ENCODE measurements at regions not wholly inside any gene's neighbourhood (a gene's known extent, or its start where the extent isn't known, plus 50 kb on each side); places are given as distances from the start of the nearest gene placed in this dataset.

GRCh38 chr2:147468349-147468748 is 376.5 kb upstream of the ACVR2A start:
- DNase-seq (ENCODE audit: low read depth) = no peak

DNA sequence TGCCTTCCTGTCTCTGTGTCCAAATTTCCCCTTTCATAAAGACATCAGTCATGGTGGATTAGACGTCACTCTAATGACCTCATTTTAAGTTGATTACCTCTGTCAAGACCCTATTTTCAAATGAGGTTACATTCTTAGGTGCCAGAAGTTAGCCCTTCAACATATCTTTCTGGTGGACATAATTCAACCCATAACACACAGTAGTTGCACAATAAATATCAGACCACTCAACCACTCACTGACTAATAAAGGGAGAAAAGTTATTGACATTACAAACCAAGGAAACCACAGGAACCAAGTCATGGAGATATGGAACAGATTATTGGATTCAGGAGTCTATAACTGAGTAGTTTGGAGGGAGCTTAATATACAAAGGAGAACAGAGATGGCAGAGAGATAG is 377.4 kb upstream of the ACVR2A start:
- no peak for DNase-seq (ENCODE audit: low read depth)

- DNase-seq (ENCODE audit: low read depth) = no peak
These were observed 380.0 kb upstream of the ACVR2A start for GRCh38 chr2:147464737-147465357.

DNA sequence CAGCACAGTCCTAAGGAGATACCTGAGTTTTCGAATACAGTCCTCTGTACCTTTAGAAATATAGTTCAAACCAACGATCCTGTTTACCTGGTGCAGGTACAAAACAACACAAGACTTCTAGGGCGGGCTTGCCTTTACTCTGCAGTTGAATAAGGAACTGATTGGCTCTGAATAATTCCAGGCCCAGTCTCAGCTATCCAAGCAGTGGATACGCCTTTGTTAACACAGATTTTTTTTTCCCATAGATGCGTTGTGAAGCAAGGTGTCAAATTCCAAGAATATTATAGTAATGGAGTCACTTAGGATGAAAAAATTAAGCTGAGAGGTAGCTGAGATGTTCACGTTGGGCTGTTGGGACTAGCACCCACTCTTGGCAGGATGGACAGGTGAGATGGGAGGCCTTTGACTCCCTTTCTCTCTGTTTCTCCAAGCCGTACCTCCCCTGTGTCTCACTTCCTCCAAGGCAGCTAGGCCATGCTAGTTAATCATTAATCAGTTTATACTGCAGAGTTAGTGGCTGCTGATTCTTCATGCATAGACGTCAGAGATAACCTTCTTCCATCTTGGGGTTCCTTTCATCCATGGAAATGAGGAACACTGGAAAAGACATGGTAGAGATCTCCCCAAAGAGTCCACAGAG is 380.8 kb upstream of the ACVR2A start:
- DNase-seq (ENCODE audit: low read depth) = no peak

DNA sequence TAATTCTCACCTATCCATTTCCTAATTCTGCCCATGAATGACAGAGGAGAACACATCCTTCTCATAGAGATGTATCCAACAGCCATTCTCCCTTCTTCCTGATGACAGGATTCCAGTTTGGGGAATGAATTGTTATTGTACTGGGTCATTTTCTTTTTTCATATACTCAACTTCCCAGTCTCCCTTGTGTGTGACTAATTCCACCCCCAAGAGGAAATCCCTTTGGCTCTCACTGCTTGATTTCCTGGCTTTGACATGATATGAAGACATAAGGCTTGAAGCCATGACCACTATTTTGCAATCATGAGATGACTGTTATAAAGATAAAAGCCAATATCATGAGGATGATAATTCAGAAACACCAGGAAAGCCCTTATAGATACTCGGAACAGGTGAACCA is 384.7 kb upstream of the ACVR2A start:
- no peak for DNase-seq (ENCODE audit: low read depth)

- DNase-seq (ENCODE audit: low read depth) = no peak
These were observed 388.1 kb upstream of the ACVR2A start for GRCh38 chr2:147456779-147457178.

GRCh38 chr2:147451902-147452515 is 392.8 kb upstream of the ACVR2A start:
- DNase-seq (ENCODE audit: low read depth) = no peak

DNA sequence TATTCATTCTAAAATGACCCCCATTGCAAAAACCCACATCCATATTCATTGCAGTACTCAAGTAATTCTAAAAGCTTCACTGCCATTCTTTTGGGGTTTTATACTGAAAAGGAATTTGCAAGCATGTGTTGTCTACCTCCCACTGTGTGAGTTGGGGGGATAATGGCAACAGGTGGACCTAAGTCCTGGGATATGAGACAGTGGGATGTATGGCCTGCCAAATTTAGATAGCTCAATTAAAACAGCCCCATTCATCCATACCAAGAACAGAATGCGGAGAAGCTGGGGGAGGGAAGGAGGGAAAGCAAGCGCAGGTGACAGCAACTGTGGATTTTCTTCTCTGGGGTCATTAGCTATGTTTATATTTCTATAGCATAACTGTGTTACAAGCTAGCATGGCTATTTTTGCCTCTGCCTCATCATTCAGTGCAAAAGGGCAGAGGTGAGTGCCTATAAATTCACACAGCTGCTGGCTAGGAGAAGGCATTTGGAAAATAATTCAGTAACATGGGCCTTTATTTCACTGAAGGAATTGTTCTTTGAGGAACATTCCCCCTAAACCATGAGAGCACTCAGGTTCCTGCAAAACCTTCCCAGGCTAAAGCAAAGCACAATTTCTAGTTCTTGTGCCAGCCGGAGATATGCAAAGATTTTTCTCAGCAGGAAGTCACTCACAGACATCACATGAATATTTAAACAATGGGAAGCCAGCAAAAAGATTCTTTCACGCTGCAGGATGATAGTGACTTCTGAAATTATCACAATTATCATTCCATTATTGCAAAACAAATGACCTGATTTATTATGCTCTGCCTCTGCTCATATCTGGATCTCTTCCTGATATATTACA is 393.9 kb upstream of the ACVR2A start:
- no peak for DNase-seq (ENCODE audit: low read depth)

GRCh38 chr2:147449323-147449991 is 395.4 kb upstream of the ACVR2A start:
- peak; percentile 10 for DNase-seq (ENCODE audit: low read depth)

GRCh38 chr2:147442816-147443215 is 402.0 kb upstream of the ACVR2A start:
- no peak for DNase-seq (ENCODE audit: low read depth)

- no peak for DNase-seq (ENCODE audit: low read depth)
These were observed 403.6 kb upstream of the ACVR2A start for GRCh38 chr2:147441182-147441581.

DNA sequence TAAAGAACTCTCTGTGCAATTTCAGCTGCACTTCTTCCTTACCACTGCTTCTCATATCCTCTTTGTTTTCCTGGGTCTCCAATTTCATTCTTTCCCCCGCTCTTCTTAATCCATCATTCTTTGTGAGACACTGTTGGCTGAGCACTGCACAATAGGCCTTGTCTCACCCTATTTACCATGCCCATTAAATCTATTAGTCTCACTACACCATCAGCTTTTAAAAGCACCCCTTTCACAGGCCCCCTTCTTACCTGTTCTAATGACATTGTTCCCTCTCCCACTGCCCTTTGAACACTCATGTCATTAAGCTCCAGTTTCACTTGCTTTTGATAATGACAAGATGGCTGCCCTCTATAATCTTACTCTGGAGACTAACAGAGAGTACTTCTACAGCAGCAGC is 404.1 kb upstream of the ACVR2A start:
- DNase-seq (ENCODE audit: low read depth) = no peak

- no peak for DNase-seq (ENCODE audit: low read depth)
These were observed 404.8 kb upstream of the ACVR2A start for GRCh38 chr2:147439986-147440385.

- no peak for DNase-seq (ENCODE audit: low read depth)
These were observed 405.9 kb upstream of the ACVR2A start for GRCh38 chr2:147438882-147439281.

GRCh38 chr2:147433822-147434221 is 411.0 kb upstream of the ACVR2A start:
- no peak for DNase-seq (ENCODE audit: low read depth)

DNA sequence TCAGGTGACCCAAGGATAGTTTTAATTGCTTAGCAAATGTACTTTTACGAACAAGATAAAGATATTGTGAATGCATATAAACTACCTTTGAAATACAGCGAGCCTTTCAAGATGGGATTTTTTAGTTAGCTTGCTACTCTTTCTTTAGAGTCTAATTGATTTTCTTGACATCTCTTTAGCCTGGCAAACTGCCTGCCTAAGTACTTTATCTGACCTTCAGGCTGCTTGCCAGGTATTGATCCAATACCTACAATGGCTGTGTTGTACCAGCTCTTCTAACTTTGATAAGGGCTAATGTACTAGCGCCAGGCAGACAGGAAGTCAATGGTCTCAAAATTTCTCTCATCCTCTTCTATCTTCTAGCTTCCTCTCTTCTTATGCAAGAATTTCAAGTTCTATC is 414.4 kb upstream of the ACVR2A start:
- DNase-seq (ENCODE audit: low read depth) = no peak

- DNase-seq (ENCODE audit: low read depth) = no peak
These were observed 416.6 kb upstream of the ACVR2A start for GRCh38 chr2:147428120-147428747.

DNA sequence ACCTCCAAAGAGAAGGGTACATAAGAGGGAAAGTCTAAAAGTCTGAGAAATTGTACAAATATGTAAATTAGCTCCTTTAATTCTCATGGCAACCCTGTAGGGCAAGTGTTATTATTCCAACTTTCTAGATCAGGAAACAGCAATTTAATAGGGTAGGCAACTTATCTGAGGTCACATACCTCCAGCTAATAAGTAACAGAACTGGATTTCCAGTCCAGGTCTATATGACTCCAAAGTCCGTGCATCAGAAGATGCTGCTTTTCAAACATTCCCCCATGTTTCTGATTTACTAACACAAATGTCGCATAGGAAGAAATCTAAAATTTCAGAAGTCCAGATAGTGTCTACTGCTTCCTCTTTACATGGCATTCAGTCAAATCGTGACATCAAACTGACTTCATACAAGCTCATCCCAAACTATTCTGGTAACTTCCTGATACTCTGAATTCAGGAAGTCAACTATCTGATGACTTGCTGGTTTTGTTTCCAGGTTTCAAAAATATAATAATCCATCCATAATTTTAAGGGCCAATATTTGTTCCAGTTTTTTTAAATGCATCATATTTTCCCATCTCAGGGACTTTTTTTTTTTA is 419.3 kb upstream of the ACVR2A start:
- no peak for DNase-seq (ENCODE audit: low read depth)

- DNase-seq (ENCODE audit: low read depth) = no peak
These were observed 420.1 kb upstream of the ACVR2A start for GRCh38 chr2:147424766-147425165.

- no peak for DNase-seq (ENCODE audit: low read depth)
These were observed 423.7 kb upstream of the ACVR2A start for GRCh38 chr2:147420947-147421675.

DNA sequence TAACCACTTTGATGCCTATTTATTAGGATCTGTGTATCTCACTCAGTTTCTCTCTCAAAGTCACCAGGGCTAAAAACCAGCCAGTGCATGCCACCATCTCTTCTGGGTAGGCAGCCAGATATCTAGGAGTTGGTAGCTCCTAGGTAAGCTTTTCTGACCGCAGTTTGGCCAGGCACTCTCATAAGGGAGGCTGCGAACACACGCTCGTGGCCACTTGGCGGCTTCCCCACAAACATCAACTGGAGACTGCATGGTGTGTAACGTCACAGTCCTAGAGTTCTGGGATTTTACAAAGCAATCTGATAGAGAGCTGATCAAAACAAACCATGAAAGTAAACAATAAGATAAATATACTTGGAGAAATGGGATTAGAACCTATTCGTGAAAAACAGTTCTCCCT is 424.3 kb upstream of the ACVR2A start:
- DNase-seq (ENCODE audit: low read depth) = no peak
